Stimulated activated CD8-positive, alpha-beta memory T cell treated with anti-CD3 and anti-CD28 coated beads, Interleukin-15, amount 100 ng/mL, for 4 hours (primary cell): ENCODE measurements at regions not wholly inside any gene's neighbourhood (a gene's known extent, or its start where the extent isn't known, plus 50 kb on each side); places are given as distances from the start of the nearest gene placed in this dataset.
"Not testable (repeated sequence)": the region's sequence is repeated elsewhere in the genome, so short reads cannot be mapped to it uniquely, and the experiment has no call there.

Experiments used
- DNase-seq, 2 donors: peaks; one replicate each; pipeline ENCODE4 v3.0.0-alpha.2; 2020; ENCODE audit warnings: low read depth in 2 of 2

- DNase-seq, result no peak
These were observed 81.9 kb downstream of the TMEM18 start for GRCh38 chr2:595141-595815.

DNA sequence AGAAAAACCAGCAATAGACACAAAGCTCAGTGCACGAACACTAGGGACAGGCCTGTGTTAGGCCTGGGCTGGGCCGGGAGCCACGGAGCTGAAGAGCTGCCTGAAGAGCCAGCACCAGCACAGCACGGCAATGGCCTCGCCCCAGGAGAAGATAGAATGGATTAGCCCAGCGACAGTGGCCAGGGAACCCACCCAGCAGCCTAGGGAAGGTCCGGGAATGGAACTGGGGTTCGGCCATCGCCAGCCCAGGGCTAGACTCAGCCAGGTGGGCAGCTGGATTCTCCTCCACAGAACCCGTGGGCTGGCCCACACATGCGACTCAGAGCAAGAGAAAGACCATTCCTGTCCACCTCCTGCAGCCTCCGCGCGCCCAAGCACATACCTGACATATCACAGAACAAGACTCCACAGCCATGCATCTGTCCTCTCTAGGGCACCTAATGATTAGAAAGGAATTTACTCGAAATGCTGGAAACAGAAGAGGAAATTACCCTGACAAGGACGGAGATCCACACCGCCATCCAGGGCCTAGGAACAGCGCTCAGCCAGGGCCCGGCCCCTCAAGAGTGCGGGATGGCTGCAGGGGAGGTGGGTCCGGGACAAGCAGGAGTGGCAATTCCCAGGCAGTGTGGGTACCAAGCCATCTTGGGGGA lies 82.8 kb downstream of the TMEM18 start:
- DNase-seq, result no peak

GRCh38 chr2:593356-594026 lies 83.7 kb downstream of the TMEM18 start:
- no peak for DNase-seq

GRCh38 chr2:592737-593136 lies 84.5 kb downstream of the TMEM18 start:
- DNase-seq, result no peak

DNA sequence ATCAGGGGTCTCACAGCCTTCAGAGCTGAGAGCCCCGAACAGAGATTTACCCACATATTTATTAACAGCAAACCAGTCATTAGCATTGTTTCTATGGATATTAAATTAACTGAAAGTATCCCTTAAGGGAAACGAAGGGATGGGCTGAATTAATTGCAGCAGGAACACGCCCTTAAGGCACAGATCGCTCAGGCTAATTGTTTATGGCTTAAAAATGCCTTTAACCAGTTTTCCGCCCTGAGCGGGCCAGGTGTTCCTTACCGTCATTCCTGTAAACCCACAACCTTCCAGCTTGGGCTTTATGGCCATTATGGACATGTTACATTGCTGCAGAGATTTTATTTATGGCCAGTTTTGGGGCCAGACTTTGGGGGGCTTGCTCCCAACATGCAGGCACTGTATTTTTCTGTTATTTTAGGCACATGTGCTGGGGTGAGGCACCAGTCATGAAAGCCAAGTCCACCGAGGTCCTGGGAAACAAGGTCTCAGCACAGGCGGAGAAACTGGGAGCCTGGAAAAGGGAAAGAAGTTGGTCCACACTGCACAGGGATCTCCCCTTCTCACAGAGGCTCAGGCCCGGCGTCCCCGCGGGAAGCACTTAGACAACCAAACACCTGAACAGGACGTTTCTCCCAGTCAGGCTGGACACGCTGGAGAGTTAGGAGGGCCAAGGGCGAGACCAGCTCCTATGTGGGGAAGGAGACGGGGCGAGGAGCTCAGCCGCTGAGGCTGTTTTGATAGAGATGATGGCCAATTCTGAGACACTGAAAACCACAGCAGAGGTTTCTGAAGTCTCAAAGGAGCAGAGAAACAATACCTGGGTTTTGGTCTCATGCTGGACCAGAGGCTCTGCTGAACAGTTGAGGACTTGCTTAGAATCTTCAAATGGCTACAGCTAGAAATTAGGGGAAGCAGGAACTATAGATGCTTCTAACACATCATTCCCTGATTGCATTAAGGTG lies 86.7 kb downstream of the TMEM18 start:
- DNase-seq, result no peak

DNA sequence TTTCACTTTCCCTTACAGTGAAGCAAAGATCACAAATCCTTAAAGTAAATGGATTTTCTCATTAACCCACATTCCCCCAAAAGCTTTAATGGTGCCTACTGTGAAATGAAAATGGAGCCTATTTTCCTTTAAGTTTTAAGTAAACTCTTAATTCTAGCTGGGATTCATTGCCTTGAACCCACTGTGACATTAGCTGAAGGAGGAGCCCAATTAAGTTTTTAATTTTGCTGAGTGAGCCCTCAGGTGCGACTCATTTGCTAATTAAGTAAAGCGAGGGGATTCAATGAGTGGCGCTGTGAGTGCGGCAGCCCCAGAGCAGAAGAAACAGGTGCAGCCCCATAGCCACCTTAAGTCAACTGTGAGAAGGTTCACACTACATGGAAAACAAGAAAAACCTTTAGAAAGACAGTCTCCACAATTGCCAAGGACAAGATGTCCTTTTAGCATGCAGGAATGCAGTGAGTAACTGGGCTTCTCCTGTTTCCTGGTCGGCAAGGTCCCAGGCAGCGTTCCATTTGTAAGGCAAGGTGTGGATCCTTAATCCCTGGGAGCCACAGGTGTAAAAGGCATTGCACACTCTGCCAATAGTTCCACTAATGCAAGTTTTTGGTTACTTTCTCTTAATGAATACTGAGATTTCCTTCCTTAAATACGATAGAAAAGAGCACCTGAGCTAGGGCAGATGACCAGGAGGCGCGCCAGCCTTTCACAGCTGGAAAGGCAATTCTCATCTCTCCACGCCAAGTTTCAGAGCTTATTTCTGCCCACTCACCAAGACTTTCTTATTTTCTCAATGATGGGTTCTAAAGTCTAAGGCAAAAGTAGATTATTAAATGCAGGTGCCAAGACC lies 87.7 kb downstream of the TMEM18 start:
- DNase-seq, result no peak

DNA sequence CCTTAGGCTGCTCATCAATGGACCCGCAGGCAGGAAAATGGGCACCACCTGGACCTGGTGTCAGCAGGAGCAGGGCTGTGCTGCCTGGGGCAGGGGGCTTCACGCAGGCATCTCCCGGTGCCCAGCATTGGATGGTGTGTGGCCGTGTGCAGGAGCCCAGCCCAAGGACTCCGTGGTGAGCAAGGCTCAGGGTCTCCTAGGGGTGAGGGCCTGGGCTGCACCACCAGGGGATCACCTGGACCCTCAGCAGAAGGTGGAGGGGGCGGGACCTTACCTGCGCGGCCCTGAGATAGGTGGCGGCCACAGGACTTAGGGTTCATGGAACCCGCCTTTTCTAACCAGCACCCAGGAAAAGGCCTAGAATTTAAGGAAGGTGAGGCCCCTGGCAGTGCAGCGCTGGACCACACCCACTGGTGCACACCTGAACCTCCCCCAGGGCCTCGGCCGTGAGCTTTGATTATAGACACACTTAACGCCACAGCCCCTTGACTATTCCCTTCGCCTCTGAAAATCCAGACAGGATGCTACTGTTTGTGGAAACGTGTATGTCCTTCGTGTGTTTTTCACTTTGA lies 89.0 kb downstream of the TMEM18 start:
- DNase-seq, result no peak

DNA sequence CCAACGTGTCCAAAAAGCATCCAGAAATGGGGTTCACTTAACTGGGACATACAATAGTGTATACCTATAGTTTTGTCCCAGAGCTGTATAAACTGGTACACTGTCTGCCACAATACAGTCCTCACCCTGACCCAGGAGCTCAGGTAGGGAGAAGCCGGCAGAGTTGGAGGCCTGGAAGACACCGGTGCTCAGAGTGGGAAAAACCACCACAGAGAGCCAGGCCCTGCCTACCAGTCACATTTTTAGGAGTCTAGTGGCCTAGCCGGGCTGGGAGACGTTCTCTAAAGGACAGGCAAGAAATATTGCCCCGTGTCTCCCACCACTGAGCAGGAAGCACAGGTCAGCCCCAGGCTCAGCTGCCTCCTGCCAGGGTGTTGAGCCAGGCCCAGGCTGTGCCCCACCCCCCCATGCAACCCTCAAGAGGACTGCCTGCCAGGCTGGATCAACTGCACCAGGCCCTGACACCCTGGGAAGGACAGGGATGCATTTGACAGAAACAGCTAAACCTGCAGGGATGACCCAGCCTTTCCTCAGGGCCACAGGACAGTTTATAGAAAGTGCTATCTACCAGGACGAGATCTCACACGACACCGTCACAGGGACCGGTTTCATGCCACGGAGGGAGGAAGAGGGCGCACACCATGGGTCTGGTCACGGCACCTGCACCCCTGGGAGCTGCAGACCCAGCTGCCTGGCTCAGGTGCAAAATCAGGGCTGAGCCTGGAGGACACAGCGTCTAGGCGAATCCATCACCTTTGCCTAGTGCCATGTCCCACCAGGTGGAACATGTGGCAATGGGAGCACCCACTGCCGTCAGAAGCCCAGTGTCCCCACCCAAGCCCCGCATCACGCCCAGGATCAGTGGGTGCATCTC lies 89.9 kb downstream of the TMEM18 start:
- no peak for DNase-seq

GRCh38 chr2:586641-587076 lies 90.5 kb downstream of the TMEM18 start:
- DNase-seq, result no peak

DNA sequence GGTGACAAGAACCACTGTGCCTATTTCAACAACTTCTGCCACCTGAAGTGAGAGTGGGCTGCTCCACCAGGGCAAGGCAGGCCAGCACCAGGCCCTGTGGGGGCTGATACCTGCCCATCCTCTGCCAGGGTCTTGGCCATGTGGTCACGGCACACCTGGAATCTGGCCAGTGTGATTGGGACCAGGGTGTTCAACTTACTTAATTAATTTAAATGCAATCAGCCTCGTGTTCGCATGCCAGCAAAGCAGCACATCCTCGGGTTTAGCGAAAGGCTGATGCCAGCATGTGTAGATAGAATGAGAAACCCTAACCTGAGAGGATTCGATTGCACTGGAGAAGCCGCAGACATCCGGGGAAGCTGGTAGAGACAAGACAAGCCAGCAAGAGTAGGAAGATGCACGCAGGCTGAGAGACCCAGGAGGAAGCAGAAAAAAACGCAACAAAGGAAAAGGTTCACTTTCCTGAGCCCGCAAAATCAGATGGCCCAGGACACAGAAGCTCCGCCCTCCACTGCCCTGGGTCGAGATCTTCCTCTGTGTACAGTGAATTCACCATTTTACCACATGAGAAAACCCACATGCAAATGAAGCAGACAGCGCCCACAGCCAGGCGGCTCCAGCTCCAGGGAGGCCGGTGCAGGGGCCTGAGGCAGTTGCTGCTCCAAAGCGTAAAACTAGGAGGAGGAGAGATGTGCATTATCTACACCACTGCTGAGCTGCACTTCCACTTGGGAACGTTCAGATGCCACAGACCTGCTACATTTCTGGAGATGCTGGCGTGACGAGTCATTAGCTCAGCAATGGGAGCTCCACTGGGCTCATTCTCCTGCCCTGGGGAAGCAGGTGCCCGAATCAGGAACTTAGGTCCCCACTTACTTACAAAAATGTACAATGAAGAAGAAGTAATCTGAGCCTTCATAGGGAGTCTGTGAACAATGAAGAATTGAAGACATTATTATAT lies 92.1 kb downstream of the TMEM18 start:
- DNase-seq, result peak in 1 of 2 donors; percentile 9

GRCh38 chr2:583666-584065 lies 93.5 kb downstream of the TMEM18 start:
- DNase-seq, result no peak

GRCh38 chr2:582792-583528 lies 94.2 kb downstream of the TMEM18 start:
- no peak for DNase-seq

- DNase-seq, result not testable (repeated sequence)
These were observed 94.9 kb downstream of the TMEM18 start for GRCh38 chr2:582289-582688.

DNA sequence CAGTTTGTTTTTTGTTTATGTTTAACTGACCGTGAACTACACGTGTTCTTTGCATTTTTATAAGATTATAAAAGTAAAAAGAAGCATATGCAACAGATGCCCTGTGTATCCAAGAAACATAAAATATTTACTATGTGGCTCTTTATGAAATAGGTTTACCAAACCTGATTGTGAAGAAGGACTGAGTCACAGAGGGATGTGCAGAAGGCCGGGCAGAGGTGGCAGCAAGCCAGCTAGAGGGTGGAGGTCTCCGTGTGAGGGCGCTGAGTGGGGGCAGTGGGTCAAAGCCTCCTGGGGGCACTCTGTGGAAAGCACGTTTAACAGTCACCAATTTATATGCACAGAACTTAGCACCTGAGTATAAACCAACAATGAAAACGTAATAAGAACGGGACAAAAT lies 97.2 kb downstream of the TMEM18 start:
- no peak for DNase-seq

GRCh38 chr2:579351-579886 lies 97.8 kb downstream of the TMEM18 start:
- no peak for DNase-seq

DNA sequence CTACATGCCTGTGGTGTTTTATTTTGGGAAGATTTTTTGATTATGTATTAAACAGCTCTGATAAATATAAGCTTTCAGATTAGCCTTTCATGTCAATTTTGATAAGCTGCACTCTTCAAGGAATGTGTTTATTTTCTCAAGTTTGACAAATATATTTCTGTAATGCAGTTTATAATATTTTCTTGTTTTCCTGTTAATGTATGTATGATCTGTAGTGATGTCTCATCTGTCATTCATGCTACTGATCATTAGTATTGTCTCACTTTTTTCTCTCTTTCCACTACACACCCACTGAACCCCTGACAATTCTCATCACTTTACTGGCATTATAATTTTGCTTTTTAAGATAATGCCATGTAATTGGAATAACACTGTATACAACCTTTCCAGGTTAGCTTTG lies 100.9 kb downstream of the TMEM18 start:
- no peak for DNase-seq

- DNase-seq, result no peak
These were observed 101.4 kb downstream of the TMEM18 start for GRCh38 chr2:575727-576236.
